ENCODE measurements at regions not wholly inside any gene's neighbourhood (a gene's known extent, or its start where the extent isn't known, plus 50 kb on each side); places are given as distances from the start of the nearest gene placed in this dataset.
A peak's percentile ranks its signal among the peaks of the same experiment; 100 is the strongest.
"Not testable (repeated sequence)": the region's sequence is repeated elsewhere in the genome, so short reads cannot be mapped to it uniquely, and the experiment has no call there.

DNA sequence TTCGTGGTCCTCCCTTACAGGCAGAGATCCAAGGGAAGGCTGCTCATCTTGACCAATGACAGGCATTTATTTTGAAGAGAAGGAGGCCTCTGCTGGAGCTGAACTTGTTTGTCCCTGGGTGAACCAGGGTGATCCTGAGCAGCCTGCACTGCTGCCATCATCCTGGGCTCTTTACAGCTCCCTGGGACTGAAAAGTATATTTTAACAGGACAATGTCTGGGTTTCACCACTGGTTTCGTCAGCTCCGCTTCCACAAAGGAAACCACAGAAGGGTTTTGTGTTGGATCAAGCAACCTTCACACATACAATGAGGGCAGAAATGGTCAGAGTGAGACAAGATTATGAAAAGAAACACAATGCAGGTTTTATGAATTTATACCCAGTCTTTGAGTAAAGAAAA lies 400.7 kb upstream of the TPM1 start:
- DNase-seq (ENCODE audit: low read depth in 3 of 3), result no peak

DNA sequence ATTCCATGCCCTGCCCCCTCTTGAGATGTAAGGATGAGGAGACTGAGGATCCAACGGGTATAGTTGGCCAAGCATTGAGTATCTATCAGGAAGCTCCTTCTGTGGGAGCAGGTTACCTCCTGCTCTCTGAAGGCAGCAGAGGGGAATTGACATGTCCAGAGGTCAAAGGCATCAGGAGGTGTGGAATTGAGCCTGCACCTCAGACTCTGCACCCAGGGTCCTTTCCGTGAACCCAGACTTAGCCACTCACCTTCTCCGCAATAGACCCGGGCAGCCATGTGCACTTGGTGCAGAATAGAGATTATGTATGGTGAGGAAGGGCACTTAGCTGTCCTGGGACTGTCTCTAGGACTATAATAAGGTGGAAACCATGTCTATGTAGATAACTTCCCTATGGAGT lies 399.0 kb upstream of the TPM1 start:
- DNase-seq (ENCODE audit: low read depth in 3 of 3), result no peak

DNA sequence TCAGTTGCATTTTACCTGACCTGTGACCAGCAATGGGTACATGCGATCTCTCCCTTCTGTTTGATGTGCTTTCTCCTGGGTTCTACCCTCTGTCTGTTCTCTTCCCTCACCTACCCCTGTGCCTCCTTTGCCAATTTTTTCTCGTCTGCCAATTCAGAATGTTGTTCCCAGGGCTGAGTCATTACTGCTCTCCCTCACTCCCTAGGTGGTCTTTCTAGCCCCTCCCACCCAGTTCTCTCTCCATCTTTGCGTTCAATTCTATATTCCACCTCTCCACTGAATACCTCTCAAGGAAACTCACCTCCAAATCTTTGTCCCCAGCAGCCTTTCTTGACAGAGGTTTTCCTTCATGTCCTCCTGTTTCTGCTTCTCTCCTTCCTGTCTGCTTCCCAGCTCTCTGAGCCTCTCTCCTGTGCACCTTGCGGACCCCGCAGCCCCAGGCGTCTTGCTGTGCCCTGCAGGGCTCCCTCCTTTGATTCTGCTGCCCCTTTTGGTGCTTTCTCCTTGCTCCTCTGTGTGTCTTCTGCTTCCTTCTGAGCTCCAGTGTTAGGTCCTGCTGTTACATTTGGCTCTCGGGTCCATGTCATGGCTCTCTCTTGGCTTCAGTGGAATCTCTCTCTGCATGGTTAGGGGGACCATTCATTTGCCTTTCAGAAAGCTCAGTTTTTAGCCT lies 398.2 kb upstream of the TPM1 start:
- DNase-seq (ENCODE audit: low read depth in 3 of 3), result no peak

DNA sequence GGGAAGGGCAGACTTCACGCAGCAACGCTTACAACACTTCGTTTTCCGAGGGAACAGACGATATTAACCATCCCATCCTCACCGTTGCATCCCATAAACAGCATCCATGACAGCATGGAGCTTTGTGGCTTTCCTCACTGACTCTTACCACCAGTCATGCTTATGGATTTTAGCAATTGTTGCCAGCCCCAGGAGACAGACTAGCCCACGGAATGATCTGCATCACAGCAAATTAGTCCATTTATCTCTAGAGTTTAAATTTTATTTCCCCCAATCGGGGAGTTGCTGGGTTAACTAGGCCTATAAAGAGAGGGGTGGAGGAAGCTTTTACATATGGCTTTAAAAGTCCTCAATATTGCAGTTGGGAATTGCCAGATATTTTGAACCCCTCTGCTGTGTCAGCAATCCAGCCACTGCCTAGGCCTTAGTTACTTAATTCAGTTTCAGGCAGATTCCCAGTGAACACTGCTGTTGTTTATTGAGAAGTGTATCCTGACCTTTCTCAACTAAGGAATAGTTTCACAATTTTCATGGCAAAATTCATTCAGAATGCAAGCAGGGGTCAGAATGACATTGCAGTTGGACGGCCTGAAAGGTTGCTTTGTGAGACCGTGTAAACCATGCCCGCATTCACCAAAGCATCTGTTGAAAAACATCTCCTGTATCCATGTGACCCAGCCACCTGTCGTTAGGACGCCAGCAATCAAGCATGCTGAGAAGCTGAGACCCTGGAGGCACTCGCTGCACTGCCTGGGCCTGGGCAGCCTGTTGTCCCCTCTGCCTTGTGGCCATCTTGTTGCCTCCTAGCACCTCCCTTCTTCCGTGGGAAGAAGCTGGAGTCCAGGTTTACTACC lies 397.4 kb upstream of the TPM1 start:
- DNase-seq (ENCODE audit: low read depth in 3 of 3), result no peak

DNA sequence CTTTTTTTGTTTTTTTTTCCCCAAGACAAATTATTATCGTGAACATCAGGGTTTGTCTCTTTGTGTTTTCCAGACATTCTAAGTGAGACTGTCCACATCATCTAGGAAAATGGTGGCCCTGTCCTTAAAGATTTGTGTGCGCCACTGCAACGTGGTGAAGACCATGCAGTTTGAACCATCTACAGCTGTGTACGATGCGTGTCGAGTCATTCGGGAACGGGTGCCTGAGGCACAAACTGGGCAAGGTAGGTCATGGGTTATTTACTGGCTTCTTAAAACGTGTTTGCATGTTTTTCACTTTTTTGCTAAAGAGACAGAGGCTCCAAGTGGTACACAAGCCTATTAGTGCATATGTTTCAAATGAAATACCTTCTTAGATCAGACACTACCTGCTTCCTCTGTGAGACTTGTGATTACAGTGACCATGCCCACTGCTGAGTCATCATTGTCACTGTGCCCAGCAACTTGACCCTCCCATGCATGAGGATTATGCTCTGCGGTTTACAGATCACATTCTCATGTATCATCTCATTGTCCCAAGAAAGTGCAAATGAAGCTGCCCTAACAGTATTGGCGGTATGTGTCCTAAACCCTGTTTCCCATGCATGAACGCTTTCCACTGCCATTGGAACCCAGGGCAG lies 395.2 kb upstream of the TPM1 start:
- no peak for DNase-seq (ENCODE audit: low read depth in 3 of 3)

DNA sequence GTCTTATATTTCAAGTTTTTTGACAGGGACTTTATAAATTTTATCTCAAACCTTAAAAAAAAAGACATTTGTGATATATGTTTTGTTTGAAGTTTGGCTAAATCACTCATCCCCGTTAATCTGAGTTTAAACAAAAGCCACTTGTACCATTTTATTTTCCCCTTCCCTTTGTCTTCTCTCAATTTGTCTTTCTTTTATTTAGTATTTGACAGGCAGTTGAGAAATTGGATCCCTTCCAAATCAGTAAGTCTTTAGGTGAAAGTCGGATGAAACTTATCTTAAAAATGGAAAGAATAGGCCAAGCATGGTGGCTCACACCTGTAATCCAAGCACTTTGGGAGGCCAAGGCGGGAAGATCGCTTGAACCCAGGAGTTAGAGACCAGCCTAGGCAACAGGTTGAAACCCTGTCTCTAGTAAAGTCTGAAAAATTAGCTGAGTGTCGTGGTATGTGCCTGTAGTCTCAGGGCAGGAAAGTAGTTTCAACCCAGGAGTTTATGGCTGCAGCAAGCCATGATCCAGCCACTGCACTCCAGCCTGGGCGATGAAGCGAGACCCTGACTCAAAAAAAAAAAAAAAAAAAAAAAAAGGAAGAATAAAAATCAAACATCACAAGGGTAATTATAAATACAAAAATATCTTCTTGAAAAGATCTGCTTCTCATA lies 394.6 kb upstream of the TPM1 start:
- DNase-seq (ENCODE audit: low read depth in 3 of 3), result no peak

DNA sequence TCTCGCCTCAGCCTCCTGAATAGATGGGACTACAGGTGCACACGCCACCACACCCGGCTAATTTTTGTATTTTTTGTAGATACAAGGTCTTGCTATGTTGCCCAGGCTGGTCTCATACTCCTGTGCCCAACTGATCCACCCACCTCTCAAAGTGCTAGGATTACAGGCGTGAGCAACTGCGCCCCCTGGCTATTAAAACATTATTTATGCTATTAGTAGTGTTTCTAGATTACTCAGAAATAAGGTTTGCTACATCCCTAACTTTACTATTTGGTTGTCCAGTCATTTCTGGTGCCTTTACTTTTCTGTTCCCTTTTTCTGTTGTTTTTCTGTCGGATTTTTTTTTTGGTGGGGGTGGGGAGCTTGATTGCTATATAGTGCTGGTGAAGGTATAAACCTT lies 393.6 kb upstream of the TPM1 start:
- DNase-seq (ENCODE audit: low read depth in 3 of 3), result no peak

DNA sequence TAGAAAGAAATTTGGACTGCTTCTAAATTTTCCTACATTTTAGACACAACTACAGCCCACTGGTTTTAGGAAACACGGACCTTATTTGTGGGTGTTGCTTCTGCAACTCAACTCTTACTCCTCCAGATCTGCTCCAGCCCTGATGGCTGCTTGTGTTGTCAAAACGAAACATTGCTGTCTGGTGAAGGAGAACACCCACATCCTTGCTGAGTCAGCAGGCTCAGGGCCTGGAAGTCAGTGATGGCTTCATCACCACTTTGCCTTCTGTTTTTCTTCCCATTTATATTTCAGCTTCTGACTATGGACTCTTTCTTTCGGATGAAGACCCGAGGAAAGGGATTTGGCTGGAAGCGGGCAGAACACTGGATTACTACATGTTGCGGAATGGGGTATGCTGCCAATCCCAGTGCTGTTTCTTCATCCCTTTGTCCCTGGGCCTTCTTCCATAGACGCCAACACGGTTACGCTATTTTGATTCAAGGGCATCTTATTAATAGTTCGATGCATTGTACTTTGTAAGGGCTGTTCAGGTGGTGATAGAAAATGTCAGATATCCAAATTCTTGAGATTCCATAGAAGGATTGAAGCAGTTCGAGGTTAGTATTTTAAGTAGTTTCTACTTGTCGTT lies 392.6 kb upstream of the TPM1 start:
- peak in 1 of 3 experiments; percentile 15 for DNase-seq (ENCODE audit: low read depth in 3 of 3)

DNA sequence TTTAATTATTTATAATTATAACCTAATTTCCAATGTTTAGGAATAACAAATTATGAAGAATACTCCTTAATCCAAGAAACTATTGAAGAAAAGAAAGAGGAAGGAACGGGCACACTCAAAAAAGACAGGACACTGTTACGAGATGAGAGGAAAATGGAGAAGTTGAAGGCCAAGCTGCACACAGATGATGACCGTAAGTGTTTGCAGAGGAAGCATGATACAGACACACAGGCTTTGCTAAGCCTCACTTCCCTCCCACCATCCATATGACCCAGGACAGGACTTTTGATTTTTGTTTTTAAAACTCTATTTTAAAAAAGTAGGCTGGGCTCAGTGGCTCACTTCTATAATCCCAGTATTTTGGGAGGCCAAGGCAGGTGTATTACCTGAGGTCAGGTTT lies 389.4 kb upstream of the TPM1 start:
- DNase-seq (ENCODE audit: low read depth in 3 of 3), result no peak

DNA sequence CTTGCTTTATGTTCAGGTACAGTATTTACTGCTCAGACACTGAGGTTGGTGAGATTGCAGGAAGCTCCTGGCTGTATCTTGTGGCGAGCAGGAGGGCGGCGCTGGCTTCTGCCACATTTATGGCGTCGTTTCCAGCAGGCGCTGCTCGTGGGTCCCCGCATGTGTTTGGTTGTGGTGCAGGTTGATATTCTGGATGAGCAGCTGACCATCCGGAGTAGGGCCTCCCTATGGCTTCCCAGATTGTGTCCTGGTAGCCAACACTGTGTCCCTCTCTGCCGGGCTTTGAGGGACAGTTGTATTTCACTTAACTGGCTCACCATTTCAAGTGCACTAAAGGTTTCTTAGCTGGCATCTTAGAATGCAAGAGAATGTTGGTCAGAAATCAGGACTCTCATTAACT lies 386.5 kb upstream of the TPM1 start:
- DNase-seq (ENCODE audit: low read depth in 3 of 3), result no peak

DNA sequence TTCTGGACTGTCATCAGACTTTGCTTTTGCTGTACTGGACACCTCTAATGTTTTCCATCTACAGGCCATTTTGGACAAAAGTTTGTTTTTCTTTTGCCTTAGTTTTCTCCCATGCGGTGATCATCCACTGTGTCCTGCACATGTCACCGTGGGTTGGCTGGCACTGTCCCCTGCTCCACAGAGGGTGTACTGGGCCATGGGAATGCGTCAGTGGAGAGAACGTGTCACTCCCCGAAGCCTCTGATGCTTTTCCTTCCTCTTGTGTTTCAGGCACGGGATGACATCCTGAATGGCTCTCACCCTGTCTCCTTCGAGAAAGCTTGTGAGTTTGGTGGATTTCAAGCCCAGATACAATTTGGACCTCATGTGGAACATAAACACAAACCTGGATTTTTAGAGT lies 385.0 kb upstream of the TPM1 start:
- not testable (repeated sequence) for DNase-seq (ENCODE audit: low read depth in 3 of 3)

DNA sequence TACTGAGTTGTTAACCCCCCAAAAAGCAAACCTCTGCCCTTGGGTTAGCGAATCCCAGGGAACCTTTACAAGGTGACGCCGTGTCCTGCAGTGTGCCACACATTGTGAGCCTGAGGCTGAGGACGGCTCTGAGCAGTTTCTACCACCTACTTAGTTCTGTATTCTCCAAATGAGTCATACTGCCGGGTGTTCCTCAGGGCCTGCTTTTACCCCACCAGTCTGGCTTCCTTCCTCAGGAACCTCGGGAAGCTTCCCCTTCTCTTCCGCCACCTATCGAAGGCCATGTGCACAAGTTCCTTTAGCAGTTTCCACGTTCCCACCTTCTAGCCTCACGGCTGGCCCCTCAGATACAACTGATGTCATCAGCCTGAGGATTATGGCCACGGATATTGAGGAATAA lies 384.0 kb upstream of the TPM1 start:
- peak in 1 of 3 experiments; percentile 7 for DNase-seq (ENCODE audit: low read depth in 3 of 3)

DNA sequence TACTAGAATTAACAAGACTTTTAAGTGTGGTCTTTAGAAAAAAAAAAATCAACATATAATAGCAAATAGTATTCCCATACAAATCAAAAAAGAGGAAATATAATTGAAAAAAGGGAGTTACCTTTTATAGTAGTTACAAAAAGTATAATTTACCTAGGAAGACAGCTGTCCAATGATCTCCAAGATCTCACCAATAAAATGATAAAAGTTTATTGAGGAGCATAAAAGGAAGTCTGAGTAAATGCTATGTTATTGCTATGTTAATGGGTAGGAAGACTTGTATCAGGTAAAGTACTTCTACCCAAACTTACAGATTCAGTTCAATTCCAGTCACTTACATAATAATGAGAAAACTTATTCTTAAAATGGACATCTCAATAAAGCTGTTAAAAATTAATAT lies 379.0 kb upstream of the TPM1 start:
- DNase-seq (ENCODE audit: low read depth in 3 of 3), result no peak

DNA sequence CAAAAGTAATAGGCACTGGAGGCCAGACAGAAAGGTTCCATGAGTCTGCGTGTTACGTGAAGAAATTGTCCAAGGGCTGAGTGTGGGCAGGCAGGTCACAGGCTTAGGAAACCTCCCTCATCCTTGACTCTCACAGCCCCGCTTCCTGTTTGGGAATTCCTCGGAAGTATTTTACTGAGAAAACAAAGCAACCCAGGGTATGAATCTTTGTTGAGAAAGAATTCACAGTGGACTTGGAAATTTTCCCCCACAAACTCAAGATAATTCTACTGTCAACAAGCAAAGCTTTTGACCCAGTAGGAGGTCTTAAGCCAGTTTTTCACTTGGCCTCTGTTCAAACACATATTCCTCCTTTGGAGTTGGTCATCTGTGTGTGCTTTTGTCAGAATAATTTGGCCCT lies 377.1 kb upstream of the TPM1 start:
- no peak for DNase-seq (ENCODE audit: low read depth in 3 of 3)

DNA sequence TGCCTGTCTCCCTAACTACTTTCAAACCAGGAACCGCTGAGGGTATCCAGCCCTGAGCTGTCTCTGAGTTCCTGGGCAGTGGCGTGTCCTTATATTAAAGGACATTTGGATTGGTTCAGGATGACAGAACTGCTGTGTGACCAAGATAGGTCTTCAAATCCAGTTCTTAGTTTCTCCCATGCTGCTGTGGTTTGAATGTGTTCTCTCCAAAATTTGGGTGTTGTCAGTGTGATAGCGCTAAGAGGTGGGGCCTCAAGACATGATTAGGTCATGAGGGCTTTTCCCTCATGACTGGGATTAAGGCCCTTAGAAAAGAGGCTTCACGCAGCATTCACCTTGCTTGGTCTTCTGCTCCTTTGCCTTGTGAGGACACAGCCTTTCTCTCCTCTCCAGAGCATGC lies 376.5 kb upstream of the TPM1 start:
- DNase-seq (ENCODE audit: low read depth in 3 of 3), result no peak

DNA sequence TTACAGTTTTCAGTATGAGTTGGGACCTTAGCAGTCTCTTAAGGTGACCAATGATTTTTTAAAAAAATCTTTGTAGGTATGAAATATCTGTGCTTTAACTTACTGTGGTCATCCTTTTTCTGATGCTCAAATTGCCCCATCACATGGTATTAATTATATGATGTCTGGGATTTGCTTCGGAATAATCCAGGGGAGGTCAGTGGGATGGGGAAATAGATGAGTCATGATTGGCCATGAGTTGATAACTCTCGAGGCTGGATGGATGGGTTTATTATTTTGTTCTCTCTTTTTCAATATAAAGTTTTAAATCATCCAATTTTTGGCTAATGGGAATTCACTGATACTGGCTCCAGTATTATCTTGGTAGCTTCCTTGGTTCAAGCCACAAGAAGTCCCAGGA lies 370.3 kb upstream of the TPM1 start:
- no peak for DNase-seq (ENCODE audit: low read depth in 3 of 3)

DNA sequence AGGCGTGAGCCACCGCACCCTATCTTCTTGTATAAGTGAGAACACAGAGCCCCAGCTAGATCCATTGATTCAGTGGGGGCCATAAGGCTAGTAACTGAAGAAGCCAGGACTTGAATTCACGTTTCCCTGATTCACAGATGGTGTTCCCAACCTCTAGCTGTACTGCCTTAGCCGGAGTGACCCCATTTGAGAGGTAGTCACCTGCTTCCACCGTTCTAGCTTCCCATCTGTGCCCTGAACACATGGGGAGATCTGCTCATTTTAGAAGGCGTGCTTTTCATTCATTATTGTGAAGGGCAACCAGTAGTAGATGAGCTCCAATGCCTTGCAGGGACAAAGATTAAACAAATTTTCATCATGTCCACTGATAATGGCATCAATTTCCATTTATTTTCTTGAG lies 365.7 kb upstream of the TPM1 start:
- DNase-seq (ENCODE audit: low read depth in 3 of 3), result no peak

DNA sequence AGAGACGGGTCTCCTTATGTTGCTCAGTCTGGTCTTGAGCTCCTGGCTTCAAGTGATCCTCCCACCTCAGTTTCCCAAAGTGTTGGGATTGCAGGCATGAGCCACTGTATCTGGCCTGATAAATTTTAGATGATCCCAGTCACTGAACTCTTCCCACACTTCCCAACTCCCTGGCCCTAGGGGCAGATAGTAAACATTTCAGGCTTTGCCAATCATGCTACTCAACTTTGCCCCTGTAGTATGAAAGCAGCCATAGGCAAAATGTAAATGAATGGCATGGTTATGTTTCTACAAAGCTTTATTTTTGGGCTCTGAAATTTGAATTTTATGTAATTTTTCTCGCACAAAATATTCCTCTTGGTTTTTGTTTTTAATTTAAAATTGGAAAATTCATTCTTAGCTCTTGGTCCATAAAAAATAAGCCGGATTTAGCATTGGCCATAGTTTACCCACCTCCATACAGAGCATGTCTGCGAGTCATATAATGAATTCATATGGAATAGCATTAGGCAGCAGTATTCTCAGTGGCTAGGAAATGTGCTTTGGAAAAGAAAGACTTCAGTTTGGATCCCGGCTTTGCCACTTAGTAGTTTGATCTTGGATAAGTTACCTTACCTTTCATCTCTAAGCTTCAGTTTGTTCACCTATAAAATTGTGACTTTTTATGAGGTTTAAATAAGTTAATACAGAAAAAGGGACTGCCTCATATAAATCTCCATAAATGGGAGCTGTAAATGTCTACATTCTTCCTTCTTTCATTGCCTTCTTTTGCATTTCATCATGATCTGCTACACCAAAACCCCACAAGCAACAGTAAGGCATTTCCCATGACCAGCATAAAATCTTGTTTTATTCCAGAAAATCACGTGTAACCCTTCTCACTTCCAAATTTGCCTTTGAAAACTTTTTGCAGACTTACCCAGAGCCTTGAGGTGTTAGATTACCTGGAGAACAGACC lies 360.3 kb upstream of the TPM1 start:
- no peak for DNase-seq (ENCODE audit: low read depth in 3 of 3)

DNA sequence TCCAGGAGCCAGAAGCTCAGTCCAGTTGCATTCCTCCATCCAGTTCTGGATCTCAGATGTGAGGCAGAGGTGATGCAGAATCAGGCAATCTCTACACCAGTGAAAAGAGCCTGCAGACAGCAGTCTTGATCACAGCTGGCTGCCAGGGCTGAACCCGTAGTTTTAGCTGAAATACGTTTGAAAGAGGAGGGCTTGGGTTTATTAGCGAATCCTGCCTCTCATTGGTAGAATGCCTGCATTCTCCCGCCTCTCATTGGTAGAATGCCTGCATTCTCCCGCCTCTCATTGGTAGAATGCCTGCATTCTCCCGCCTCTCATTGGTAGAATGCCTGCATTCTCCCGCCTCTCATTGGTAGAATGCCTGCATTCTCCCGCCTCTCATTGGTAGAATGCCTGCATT lies 359.4 kb upstream of the TPM1 start:
- not testable (repeated sequence) for DNase-seq (ENCODE audit: low read depth in 3 of 3)

DNA sequence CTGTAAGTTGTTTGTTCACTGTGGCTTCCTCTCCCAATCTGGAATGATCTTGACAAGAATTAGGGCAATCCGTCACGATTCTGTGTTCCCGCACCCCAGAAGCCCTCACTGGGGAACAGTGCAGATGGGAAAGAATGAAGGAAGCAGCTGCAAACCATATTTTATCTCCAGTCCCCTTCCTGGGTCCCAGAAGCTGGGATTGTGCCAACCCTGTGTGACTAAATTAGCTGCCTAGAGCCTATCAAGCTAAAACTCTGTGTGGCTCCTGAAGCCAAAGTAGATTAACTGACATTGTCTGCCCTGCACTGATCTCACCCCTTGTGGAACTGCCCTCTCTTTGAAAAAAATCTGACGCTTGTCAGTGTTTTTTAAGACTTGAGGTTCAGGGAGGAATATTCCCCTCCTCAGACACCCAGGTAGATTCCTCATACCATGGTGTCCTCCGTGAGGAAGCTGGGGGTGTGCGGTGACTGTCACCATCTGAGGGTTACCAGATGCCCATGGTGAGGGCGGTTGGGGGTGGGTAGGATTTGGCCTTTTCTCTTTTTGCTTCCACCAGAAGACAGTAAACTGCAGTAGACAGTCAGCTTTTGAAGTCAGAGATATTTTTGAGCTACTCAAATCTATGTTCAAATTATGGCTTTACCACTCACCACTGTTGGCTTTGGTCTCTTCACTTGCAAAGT lies 358.3 kb upstream of the TPM1 start:
- no peak for DNase-seq (ENCODE audit: low read depth in 3 of 3)

Data from stimulated activated CD4-positive, alpha-beta T cell treated with anti-CD3 and anti-CD28 coated beads, TNF-alpha, amount 100 ng/mL, for 24 hours (primary cell).